GM12878 (cell line): ENCODE measurements at regions not wholly inside any gene's neighbourhood (a gene's known extent, or its start where the extent isn't known, plus 50 kb on each side); places are given as distances from the start of the nearest gene placed in this dataset.

Source experiments
- ATF7 ChIP-seq: fragments of 450-650 bp; IDR thresholded peaks from 2 replicates; pipeline ENCODE4 v1.6.1; 2016; ENCODE audit warnings: low read depth, mild to moderate bottlenecking
- BCLAF1 ChIP-seq: fragments of 450-650 bp; IDR thresholded peaks from 2 replicates; pipeline ENCODE4 v1.6.1; 2017; ENCODE audit warnings: antibody characterized with exemption, mild to moderate bottlenecking, moderate library complexity
- FOXK2 ChIP-seq: fragments of 450-650 bp; IDR thresholded peaks from 2 replicates; pipeline ENCODE4 v1.6.1; 2017; ENCODE audit warnings: mild to moderate bottlenecking, moderate library complexity
- HDGF ChIP-seq: fragments of 450-650 bp; IDR thresholded peaks from 2 replicates; pipeline ENCODE4 v1.6.1; 2016; ENCODE audit warnings: antibody characterized with exemption
- NBN ChIP-seq: fragments of 450-650 bp; IDR thresholded peaks from 2 replicates; pipeline ENCODE4 v1.6.1; 2016
- POLR2AphosphoS2 ChIP-seq: IDR thresholded peaks from 2 replicates; pipeline ENCODE4 v1.6.1; 2011; ENCODE audit warnings: low read depth, mild to moderate bottlenecking, low read length, improper control_type of control experiment, moderate library complexity
- RAD21 ChIP-seq: IDR thresholded peaks from 2 replicates; pipeline ENCODE4 v1.6.1; 2011; ENCODE audit warnings: mild to moderate bottlenecking, low read depth, low read length, moderate library complexity; ENCODE audit not compliant: insufficient read depth
- RB1 ChIP-seq: fragments of 450-650 bp; formaldehyde crosslinking; IDR thresholded peaks from 2 replicates; pipeline ENCODE4 v1.6.1; 2017; ENCODE audit warnings: mild to moderate bottlenecking, borderline replicate concordance
- SRF ChIP-seq, 2 experiments: IDR thresholded peaks; 2 replicates each; pipeline ENCODE4 v1.6.1; 2011; ENCODE audit warnings: low read depth in 2 of 2, low read length in 2 of 2, mild to moderate bottlenecking in 1 of 2, moderate library complexity in 1 of 2
- TCF3 ChIP-seq: IDR thresholded peaks from 2 replicates; pipeline ENCODE4 v1.6.1; 2012; ENCODE audit warnings: low read depth, mild to moderate bottlenecking, low read length, borderline replicate concordance; ENCODE audit not compliant: insufficient read depth
- ZNF274 ChIP-seq: IDR thresholded peaks from one replicate; pipeline ENCODE4 v1.8.0; 2011; ENCODE audit not compliant: insufficient read length, insufficient read depth
- ZNF384 ChIP-seq: IDR thresholded peaks from 2 replicates; pipeline ENCODE4 v1.6.1; 2012; ENCODE audit warnings: low read depth, mild to moderate bottlenecking, low read length, improper control_type of control experiment, borderline replicate concordance
- TF ChIP-seq, protein P1 (sequence below): fragments of 450-650 bp; IDR thresholded peaks from 2 replicates; pipeline ENCODE4 v1.6.1; 2018; ENCODE audit warnings: mild to moderate bottlenecking, low read depth, moderate library complexity; ENCODE audit not compliant: partially characterized antibody

GRCh38 chr7:126044662-126045061, 1115.0 kb upstream of the POT1 start (continued):
- TF ChIP-seq POLR2AphosphoS2 (no peak), RB1 (no peak), HDGF (no peak), SRF (IDR thresholded peaks at IDR 0.05; ENCODE audit: low read depth in 2 of 2, low read length in 2 of 2) (no peak), RAD21 (no peak), BCLAF1 (no peak), NBN (no peak), ZNF274 (no peak), FOXK2 (no peak), ATF7 (no peak), TCF3 (no peak), ZNF384 (no peak)
- TF ChIP-seq, protein P1, sequence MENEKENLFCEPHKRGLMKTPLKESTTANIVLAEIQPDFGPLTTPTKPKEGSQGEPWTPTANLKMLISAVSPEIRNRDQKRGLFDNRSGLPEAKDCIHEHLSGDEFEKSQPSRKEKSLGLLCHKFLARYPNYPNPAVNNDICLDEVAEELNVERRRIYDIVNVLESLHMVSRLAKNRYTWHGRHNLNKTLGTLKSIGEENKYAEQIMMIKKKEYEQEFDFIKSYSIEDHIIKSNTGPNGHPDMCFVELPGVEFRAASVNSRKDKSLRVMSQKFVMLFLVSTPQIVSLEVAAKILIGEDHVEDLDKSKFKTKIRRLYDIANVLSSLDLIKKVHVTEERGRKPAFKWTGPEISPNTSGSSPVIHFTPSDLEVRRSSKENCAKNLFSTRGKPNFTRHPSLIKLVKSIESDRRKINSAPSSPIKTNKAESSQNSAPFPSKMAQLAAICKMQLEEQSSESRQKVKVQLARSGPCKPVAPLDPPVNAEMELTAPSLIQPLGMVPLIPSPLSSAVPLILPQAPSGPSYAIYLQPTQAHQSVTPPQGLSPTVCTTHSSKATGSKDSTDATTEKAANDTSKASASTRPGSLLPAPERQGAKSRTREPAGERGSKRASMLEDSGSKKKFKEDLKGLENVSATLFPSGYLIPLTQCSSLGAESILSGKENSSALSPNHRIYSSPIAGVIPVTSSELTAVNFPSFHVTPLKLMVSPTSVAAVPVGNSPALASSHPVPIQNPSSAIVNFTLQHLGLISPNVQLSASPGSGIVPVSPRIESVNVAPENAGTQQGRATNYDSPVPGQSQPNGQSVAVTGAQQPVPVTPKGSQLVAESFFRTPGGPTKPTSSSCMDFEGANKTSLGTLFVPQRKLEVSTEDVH: no peak
